HG03439 (cell line): ENCODE measurements at regions not wholly inside any gene's neighbourhood (a gene's known extent, or its start where the extent isn't known, plus 50 kb on each side); places are given as distances from the start of the nearest gene placed in this dataset.

Experiments used
- ATAC-seq: cut with Tn5 transposase; IDR thresholded peaks from one replicate; pipeline ENCODE4 v1.9.1; 2021; ENCODE audit warnings: mild to moderate bottlenecking, moderate library complexity; ENCODE audit not compliant: unreplicated experiment

- ATAC-seq: no peak
These were observed 266.3 kb downstream of the FBXW7 start for GRCh38 chr4:152269448-152270191.

DNA sequence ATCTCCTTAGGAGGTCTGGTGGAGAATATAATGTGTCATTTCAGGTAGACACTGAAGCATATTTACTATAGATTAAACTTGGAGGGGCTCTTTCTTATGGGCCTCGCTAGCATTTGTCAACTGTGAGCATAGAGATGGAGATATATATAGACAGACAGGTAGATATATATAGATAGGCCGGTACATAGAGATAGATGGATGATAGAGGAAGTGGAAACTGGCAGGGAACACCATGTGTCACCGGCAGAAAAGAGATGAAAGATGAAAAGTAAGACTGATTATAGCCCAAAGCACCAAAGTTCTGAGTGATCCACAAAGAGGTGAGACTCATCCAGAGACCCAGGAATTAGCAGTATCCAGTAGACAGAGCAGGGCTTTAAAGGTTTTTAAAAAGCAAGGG, 268.1 kb downstream of the FBXW7 start:
- ATAC-seq: no peak

DNA sequence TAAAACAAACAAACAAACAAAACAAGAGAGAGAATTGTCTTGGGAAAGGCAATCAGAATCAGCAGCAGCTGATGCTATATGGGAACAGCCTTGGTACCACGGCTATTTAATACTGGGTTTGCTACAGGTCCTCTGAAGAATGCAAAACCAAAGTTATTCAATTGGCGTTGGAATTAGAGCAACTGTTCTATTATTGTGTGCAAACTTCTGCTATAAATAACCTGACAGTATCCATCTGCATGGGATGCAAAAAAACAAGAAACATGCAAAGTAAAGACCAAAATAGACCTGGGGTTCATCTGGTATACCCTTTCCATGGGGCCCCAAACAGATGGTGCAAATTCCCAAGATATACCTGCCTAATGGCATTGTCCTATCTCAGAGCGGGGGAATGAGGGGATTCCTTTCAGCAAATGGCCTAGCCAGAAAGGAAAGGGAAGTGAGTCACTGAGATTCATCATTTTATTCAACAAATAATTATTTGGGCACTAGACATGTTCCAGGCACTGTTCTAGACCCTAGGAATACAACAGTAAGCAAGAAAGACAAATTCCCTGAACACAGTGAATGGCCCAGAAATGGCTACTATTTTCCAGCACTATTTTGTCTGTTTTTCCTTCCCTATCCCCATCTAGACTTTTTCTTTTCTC, 268.9 kb downstream of the FBXW7 start:
- ATAC-seq: no peak

DNA sequence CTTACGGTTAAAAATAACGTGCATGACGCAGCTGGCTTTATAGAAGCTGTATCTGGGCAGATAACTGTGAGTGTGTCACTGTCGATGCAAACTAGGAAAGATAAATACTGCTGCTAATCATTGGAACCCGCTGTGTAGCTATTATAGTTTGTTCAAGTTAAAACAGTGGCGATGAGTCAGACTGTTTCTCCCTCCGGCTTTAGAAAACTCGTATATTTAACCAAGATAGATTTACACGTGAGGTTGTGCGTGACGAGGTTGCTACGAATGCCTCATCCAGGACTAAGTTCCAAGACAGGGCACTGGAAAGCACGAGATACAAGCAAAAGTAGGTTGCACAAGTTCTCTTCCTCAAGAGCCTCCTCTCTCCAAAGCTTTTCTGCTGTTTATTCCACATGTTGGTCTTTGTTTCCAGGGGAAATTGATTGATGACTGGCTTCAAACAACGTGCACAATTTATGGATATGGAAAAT, 270.7 kb downstream of the FBXW7 start:
- no peak for ATAC-seq

- ATAC-seq: no peak
These were observed 271.8 kb downstream of the FBXW7 start for GRCh38 chr4:152264106-152264505.

- ATAC-seq: no peak
These were observed 276.0 kb downstream of the FBXW7 start for GRCh38 chr4:152259866-152260265.

- no peak for ATAC-seq
These were observed 276.8 kb downstream of the FBXW7 start for GRCh38 chr4:152258804-152259708.

GRCh38 chr4:152258391-152258790, 277.5 kb downstream of the FBXW7 start:
- no peak for ATAC-seq

DNA sequence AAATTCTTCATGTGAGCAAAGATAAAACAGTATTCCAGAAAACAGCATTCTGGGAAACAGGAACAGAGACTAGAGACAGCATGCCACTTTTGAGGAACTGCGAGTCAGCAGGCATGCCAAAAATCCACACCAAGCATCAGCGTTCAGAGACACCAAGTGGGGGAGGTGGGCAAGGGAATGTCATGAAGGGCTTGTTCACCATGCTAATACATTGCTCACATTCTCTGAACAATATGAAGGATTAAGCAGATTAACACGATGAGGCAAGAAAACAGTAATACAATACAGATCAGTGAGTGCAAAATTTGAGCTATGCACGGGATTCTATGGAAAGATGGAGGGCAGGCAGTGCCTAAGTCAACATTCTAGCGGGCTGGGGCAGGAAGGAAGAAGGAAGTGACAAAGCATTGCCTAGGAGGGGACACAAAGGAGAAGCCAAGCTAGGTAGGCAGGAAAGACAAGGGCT, 278.3 kb downstream of the FBXW7 start:
- ATAC-seq: no peak

GRCh38 chr4:152256996-152257395, 278.9 kb downstream of the FBXW7 start:
- ATAC-seq: no peak

GRCh38 chr4:152255437-152255836, 280.5 kb downstream of the FBXW7 start:
- no peak for ATAC-seq

DNA sequence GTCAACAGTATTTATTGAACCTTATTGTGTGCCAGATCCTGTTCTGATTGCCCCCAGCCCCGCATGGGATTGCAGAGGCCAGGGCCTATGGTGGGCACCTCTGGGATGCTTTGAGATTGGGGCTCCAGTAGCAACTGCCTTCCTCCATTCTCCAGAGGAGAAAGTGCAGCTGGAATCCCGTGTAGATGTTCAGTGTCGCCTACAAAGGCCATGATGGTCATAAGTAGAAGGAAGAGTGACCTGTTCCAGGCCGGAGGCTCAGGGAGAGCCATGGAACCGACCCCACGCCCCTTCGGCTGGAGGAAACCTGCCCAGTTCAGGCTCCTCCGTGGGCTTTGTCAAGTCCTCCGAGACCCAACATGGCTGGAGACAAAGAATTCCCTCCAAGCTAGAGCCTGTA, 287.5 kb downstream of the FBXW7 start:
- ATAC-seq: no peak

DNA sequence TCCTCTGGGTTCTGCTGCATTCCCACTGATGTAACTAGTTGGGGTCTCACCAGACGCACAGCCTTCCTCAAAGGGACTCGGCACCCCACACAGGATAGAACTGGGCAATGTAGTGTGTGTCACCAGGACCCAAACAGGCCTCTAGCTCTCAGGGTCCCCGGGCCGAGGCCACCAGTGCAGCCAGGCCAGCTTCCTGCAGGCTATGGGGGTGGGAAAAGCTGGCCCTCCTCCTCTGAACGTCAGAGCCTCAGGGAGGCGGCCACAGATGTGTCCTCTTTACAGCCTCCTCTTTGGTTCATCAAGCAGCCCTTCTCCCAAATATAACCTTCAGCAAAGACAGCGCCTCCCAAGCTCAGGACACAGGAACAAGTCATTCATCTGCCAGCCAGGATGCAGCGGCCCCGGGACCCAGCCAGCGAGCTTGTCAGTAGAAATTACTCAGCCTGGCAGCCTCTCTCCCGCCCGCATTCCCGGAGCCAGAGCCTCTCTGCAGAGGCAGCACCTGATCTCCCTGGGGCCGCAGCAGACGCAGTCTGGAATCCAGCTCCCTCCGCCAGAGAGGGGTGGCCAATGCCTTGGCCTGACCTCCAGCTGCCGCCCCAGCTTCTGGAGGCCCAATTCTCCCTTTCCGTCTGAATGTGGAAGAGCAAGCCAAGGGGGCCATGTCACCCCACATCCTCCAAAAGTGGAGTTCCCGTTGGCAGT, 288.5 kb downstream of the FBXW7 start:
- no peak for ATAC-seq

GRCh38 chr4:152246659-152247058, 289.2 kb downstream of the FBXW7 start:
- no peak for ATAC-seq

- no peak for ATAC-seq
These were observed 290.2 kb downstream of the FBXW7 start for GRCh38 chr4:152245680-152246079.

- ATAC-seq: no peak
These were observed 291.2 kb downstream of the FBXW7 start for GRCh38 chr4:152244659-152245058.

- no peak for ATAC-seq
These were observed 291.8 kb downstream of the FBXW7 start for GRCh38 chr4:152243896-152244595.

GRCh38 chr4:152243206-152243605, 292.7 kb downstream of the FBXW7 start:
- ATAC-seq: no peak

GRCh38 chr4:152240232-152240631, 295.7 kb downstream of the FBXW7 start:
- ATAC-seq: no peak

GRCh38 chr4:152239216-152239615, 296.7 kb downstream of the FBXW7 start:
- no peak for ATAC-seq
